ENCODE measurements at regions not wholly inside any gene's neighbourhood (a gene's known extent, or its start where the extent isn't known, plus 50 kb on each side); places are given as distances from the start of the nearest gene placed in this dataset.

DNA sequence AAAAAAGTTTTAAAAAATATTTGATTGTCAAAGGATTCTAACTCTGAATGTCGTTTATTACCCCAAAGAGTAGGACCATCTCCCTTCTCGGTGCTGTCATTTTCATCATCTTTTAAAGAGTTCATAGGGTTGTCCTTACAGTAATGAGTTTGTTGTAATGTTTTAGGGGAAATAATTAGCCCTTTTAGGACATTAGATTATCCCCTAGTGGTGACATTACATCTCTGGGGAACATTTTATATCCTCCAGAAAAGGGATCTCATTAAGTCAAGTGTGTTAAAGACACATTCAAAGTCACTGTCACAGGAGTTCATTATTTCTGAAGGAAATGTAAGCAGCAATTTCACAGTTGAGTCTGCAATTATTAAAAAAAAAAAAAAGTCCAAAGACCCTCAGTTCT is 99.3 kb upstream of the GJB6 start:
- no peak for TF ChIP-seq POLR2A (IDR thresholded peaks at IDR 0.05)
- TF ChIP-seq, protein P1, sequence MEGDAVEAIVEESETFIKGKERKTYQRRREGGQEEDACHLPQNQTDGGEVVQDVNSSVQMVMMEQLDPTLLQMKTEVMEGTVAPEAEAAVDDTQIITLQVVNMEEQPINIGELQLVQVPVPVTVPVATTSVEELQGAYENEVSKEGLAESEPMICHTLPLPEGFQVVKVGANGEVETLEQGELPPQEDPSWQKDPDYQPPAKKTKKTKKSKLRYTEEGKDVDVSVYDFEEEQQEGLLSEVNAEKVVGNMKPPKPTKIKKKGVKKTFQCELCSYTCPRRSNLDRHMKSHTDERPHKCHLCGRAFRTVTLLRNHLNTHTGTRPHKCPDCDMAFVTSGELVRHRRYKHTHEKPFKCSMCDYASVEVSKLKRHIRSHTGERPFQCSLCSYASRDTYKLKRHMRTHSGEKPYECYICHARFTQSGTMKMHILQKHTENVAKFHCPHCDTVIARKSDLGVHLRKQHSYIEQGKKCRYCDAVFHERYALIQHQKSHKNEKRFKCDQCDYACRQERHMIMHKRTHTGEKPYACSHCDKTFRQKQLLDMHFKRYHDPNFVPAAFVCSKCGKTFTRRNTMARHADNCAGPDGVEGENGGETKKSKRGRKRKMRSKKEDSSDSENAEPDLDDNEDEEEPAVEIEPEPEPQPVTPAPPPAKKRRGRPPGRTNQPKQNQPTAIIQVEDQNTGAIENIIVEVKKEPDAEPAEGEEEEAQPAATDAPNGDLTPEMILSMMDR (IDR thresholded peaks at IDR 0.05) = no peak

Measured in vagina (tissue), 2 donors.